IPS-15b (cell line): ENCODE measurements at regions not wholly inside any gene's neighbourhood (a gene's known extent, or its start where the extent isn't known, plus 50 kb on each side); places are given as distances from the start of the nearest gene placed in this dataset.
"Not testable (repeated sequence)": the region's sequence is repeated elsewhere in the genome, so short reads cannot be mapped to it uniquely, and the experiment has no call there.

ENCODE experiments used
- H3K27me3 ChIP-seq: one replicate; pipeline ENCODE4 v1.6.1; 2013; ENCODE audit warnings: low read length; ENCODE audit not compliant: control insufficient read depth, insufficient read depth
- H3K36me3 ChIP-seq: one replicate; pipeline ENCODE4 v1.6.1; 2013; ENCODE audit warnings: low read length; ENCODE audit not compliant: control insufficient read depth, insufficient read depth
- H3K4me1 ChIP-seq: one replicate; pipeline ENCODE4 v1.6.1; 2013; ENCODE audit warnings: mild to moderate bottlenecking, low read length; ENCODE audit not compliant: control insufficient read depth, insufficient read depth
- H3K4me3 ChIP-seq: one replicate; pipeline ENCODE4 v1.5.1; 2013; ENCODE audit warnings: low read depth, low read length
- H3K9ac ChIP-seq: one replicate; pipeline ENCODE4 v1.6.1; 2013; ENCODE audit warnings: low read depth, mild to moderate bottlenecking, low read length
- H3K9me3 ChIP-seq: one replicate; pipeline ENCODE4 v1.6.1; 2013; ENCODE audit warnings: mild to moderate bottlenecking, low read length; ENCODE audit not compliant: control insufficient read depth, insufficient read depth

DNA sequence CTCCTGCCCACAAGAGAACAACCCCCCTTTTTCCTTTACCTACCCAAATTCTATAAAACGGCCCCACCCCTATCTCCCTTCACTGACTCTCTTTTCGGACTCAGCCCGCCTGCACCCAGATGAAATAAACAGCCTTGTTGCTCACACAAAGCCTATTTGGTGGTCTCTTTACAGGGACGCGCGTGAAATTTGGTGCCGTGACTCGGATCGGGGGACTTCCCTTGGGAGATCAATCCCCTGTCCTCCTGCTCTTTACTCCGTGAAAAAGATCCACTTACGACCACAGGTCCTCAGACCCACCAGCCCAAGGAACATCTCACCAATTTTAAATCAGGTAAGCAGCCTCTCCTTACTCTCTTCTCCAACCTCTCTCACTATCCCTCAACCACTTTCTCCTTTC, 209.8 kb downstream of the PCDH20 start:
- not testable (repeated sequence) for H3K9me3 ChIP-seq, H3K36me3 ChIP-seq, H3K9ac ChIP-seq, H3K4me3 ChIP-seq, H3K4me1 ChIP-seq
- peaks cover 28% of the 10 kb centered on the region for H3K27me3 ChIP-seq

DNA sequence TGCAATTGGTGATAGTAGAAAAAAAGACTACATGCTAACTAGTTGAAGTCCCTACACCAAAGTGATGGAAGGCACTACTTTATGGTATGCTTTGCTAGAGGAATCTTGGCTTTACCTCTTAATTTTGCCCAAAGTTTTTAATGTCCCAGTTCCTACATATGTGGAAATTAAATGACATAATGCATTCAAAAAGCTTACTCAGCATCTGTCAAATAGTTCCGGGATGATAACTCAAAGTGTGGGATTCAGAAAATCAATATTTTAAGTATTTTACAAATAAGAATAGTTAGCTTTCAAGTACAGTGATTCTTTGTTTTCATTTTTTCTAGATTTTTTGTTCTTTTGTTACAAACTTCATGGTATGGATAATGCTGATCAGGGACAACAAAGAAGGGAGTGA, 211.6 kb downstream of the PCDH20 start:
- H3K9me3 ChIP-seq = no peaks in the 10 kb centered on the region
- H3K27me3 ChIP-seq = peaks cover 43% of the 10 kb centered on the region
- H3K36me3 ChIP-seq = no peaks in the 10 kb centered on the region
- no peak overlapping the region for H3K4me3 ChIP-seq
- H3K9ac ChIP-seq = no peak overlapping the region
- H3K4me1 ChIP-seq = no peaks in the 10 kb centered on the region

DNA sequence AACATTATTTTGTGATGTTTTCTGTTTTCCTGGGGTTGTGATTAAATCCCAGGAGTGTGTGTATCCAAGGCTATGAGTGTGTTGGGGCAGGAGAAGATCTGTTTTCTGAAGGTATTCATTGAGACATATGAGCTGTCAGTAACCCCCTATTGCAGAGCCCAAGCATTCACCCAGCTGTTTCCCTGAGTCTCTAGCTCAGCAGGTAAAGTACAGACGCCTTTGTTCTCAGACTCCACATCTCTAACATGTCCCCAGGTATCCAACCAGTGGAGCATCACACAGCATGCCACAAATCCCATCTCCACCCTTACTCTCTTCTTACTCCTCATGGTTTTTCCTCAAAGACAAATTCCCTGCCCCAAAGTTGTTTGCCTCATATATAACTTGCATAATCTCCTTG, 213.6 kb downstream of the PCDH20 start:
- Histone ChIP-seq H3K4me1 (no peaks in the 10 kb centered on the region), H3K4me3 (no peak overlapping the region), H3K36me3 (no peaks in the 10 kb centered on the region), H3K9me3 (no peaks in the 10 kb centered on the region), H3K9ac (no peak overlapping the region), H3K27me3 (peaks cover 43% of the 10 kb centered on the region)

DNA sequence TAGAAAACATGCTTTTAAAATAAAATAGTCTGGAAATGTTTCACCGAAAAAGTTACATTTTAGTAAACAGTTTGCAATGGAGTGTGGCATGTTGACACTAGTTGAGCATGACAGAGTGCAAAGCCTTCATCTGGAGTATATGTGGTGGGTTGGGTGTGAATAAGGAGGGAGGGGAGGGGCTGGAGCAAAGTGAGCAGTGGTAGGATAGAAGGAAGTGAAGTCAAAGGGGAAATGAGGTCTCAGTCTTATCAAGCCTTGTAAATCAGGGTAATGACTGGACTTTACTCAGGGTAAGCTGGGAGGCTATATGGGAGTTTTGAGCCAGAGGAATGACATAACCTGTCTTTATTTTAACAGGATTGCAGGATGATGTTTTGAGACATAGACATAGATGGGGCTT, 222.8 kb downstream of the PCDH20 start:
- H3K27me3 ChIP-seq = peaks cover 2% of the 10 kb centered on the region
- no peaks in the 10 kb centered on the region for H3K36me3 ChIP-seq
- H3K9ac ChIP-seq = no peak overlapping the region
- H3K9me3 ChIP-seq = no peaks in the 10 kb centered on the region
- H3K4me3 ChIP-seq = no peak overlapping the region
- no peaks in the 10 kb centered on the region for H3K4me1 ChIP-seq

DNA sequence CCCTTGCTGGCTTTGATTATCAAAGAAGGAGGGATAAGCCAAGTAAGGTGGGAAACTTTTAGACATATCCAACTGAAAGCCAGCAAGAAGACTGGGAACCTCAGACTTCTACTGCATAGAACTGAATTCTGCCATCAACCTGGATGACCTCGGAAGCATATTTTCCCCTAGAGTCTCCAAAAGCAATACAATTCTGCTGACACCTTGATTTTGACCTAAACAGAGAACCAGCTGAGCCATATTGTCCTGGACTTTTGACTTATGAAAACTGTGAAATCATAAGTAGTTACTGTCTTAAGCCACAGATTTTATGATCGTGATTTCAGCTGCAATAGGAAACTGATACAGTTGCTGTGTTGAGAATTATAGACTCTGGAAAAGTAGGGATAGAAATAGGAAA, 227.6 kb downstream of the PCDH20 start:
- peaks cover under 1% of the 10 kb centered on the region for H3K27me3 ChIP-seq

DNA sequence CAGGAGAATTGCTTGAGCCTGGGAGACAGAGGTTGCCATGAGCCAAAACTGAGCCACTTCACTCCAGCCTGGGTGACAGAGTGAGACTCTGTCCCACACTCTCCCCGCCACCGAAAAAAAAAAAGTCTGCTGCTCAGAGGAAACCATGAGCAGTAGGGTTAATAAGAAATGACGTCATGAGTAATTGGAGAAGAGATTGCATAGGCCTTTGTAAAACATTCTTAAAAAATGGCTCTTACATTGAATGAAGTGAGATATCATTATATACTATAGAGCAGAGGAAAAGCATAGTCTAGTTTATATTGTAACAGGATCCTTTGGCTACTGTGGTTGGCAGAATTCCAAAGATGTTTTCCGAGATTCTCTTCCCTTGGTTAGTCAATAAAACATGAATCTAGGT, 228.2 kb downstream of the PCDH20 start:
- H3K9me3 ChIP-seq = no peaks in the 10 kb centered on the region
- peaks cover 30% of the 10 kb centered on the region for H3K4me1 ChIP-seq
- no peak overlapping the region for H3K4me3 ChIP-seq
- H3K36me3 ChIP-seq = no peaks in the 10 kb centered on the region
- H3K9ac ChIP-seq = no peak overlapping the region
- H3K27me3 ChIP-seq = no peaks in the 10 kb centered on the region

More for the DNA sequence above, 227.6 kb downstream of the PCDH20 start:
- Histone ChIP-seq H3K36me3 (no peaks in the 10 kb centered on the region), H3K4me3 (no peak overlapping the region), H3K4me1 (peaks cover 25% of the 10 kb centered on the region), H3K9me3 (no peaks in the 10 kb centered on the region), H3K9ac (no peak overlapping the region)

DNA sequence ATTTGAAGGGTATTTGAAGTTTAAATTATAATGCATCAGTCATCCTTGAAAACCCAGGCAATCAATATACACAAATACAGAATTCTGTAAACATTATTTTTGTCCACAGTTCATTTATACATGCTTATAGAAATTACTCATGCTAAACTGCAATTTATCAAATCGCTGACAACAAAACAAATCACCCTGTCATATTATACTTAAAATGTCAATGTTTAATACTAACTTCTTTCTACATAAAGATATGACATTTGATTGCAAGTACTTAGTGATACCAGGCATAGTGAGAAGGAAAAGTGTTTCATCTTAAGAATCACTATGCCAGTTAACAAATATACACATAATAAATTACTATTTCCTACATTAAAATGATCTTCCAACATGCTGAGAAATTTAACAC, 232.0 kb downstream of the PCDH20 start:
- no peak overlapping the region for H3K9ac ChIP-seq
- peaks cover 47% of the 10 kb centered on the region for H3K4me1 ChIP-seq
- no peak overlapping the region for H3K4me3 ChIP-seq
- no peaks in the 10 kb centered on the region for H3K9me3 ChIP-seq
- H3K27me3 ChIP-seq = no peaks in the 10 kb centered on the region
- H3K36me3 ChIP-seq = no peaks in the 10 kb centered on the region

DNA sequence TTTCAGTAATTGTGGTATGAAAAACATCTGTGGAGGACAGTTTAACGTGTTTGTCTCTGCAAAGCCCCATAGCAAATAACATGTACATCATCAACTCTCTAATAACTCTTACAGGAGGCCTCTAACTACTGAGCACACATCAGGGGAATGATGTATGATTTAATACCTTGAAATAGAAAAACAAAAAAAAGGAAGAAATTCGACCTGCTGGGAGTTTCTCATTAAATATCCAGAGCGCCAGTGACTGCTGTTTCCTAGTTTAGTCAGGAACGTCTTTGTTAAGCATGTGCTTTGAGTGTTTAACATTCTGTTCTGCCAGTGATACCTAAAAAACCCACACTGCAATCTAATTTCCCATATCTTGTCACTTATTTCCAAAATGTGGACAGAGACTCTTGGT, 235.4 kb downstream of the PCDH20 start:
- Histone ChIP-seq H3K9ac (no peak overlapping the region), H3K27me3 (no peaks in the 10 kb centered on the region), H3K4me3 (no peak overlapping the region), H3K36me3 (no peaks in the 10 kb centered on the region), H3K4me1 (peaks cover 43% of the 10 kb centered on the region), H3K9me3 (no peaks in the 10 kb centered on the region)

DNA sequence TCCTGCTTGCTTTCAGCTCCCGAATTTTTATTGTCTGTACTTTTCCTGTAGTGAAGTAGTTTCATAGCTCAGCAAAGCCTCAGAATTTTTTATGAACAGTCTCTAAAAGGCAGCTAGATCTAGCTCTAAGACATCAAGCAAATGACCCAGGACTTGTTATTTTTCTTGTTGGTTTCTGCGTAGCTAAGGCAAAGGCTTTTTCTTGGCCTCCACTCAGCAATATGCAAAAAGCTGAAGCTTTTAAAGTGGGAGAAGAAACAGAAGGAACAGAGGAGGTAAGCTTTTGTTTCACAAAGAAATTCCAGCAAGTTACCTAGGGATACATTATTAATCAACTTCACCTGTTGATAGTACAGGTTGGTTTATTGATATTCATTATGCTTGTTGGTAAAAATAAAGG, 235.9 kb downstream of the PCDH20 start:
- Histone ChIP-seq H3K4me3 (no peak overlapping the region), H3K9me3 (no peaks in the 10 kb centered on the region), H3K27me3 (no peaks in the 10 kb centered on the region), H3K9ac (peak overlapping the region; percentile 47), H3K36me3 (no peaks in the 10 kb centered on the region), H3K4me1 (peaks cover 39% of the 10 kb centered on the region)

DNA sequence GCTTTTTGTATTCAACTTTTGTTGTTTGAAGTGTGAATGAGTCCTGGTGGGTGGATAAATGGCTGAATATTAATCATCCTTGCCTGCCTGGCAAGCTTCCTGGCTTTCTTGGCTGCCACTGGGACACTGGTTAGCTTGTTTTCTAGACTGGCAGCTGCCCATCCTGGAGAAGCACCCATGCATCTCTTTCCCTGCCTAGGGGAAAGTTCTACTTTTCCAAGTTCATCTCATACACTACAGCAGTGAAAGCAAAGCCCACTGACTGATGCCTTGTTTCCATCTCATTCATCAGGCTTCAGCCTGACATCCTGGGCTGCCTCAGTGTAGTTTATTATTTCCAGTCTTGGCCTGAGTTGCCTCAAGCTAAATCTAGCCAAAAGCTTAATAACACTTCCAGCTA, 244.8 kb downstream of the PCDH20 start:
- H3K9me3 ChIP-seq = no peaks in the 10 kb centered on the region
- no peaks in the 10 kb centered on the region for H3K36me3 ChIP-seq
- no peaks in the 10 kb centered on the region for H3K27me3 ChIP-seq
- H3K4me3 ChIP-seq = no peak overlapping the region
- H3K4me1 ChIP-seq = peaks cover 3% of the 10 kb centered on the region
- no peak overlapping the region for H3K9ac ChIP-seq

DNA sequence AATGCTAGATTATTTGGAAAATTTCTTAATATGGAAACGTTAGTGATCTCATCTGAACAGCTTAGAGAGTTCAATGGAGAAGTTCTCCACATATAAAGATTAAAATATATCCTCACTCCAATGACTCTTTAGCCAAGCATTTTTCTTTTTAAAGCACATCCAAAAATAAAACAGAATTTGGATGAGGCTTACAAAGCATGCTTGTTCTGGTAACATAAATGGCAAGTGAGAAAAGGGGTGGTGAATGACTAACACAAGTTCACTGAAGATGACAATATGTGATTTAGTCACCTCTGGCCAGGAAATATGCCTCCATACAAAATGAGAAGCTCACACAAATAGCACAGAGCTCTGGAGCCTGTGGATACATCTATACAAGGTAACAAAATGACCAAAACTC, 253.0 kb downstream of the PCDH20 start:
- no peaks in the 10 kb centered on the region for H3K9me3 ChIP-seq
- no peak overlapping the region for H3K9ac ChIP-seq
- H3K4me3 ChIP-seq = no peak overlapping the region
- no peaks in the 10 kb centered on the region for H3K36me3 ChIP-seq
- no peaks in the 10 kb centered on the region for H3K27me3 ChIP-seq
- no peaks in the 10 kb centered on the region for H3K4me1 ChIP-seq

DNA sequence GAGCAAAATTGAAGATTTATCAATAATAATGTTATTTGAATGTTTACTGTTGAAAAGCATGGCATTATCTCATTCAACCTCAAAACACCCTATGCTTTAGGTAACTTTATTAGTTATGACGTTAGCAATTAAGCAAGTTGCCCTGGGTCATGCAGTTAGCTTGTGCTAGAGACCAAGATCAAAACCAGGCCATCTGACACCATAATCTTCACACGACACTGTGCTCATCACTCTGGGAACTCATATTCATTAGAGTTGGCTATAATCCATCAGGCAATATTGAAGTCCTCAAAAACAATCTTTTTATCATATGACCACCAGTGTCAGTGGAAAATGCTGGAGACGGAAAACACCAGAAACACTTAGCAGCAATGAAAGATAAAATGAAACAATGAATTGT, 253.5 kb downstream of the PCDH20 start:
- H3K9me3 ChIP-seq = no peaks in the 10 kb centered on the region
- H3K9ac ChIP-seq = no peak overlapping the region
- H3K36me3 ChIP-seq = no peaks in the 10 kb centered on the region
- no peak overlapping the region for H3K4me3 ChIP-seq
- H3K4me1 ChIP-seq = no peaks in the 10 kb centered on the region
- no peaks in the 10 kb centered on the region for H3K27me3 ChIP-seq

DNA sequence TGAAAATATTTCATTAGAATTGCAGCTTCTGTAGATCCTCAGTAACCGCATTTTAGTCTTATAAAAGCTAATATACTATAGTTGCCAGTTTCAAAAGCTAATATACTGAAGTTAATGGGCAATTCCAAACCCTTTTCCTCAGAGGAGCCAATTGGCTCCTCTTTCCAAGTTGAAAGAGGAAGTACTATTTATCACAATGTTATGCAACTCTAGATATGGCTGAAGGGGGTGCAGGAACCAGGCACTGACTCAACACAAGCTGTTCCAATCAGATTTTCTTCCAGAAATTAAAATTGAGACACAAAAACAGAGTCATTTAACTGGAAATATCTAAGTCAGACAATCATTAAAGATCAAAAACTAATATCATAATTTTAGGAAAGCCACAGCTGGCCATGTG, 258.9 kb downstream of the PCDH20 start:
- no peaks in the 10 kb centered on the region for H3K9me3 ChIP-seq
- no peak overlapping the region for H3K4me3 ChIP-seq
- H3K27me3 ChIP-seq = no peaks in the 10 kb centered on the region
- no peaks in the 10 kb centered on the region for H3K4me1 ChIP-seq
- H3K36me3 ChIP-seq = no peaks in the 10 kb centered on the region
- no peak overlapping the region for H3K9ac ChIP-seq
